H1 (cell line): ENCODE measurements at regions not wholly inside any gene's neighbourhood (a gene's known extent, or its start where the extent isn't known, plus 50 kb on each side); places are given as distances from the start of the nearest gene placed in this dataset.

Experiments used
- CTCF ChIA-PET: fragments of 300-600 bp; sonication (Branson Sonifier 250); formaldehyde crosslinking; loops from one replicate; lab custom pipeline; 2021; ENCODE audit not compliant: partially characterized antibody; lab: Charles Lee
- POLR2A ChIA-PET: fragments of 300-600 bp; sonication (Branson Sonifier 250); formaldehyde crosslinking; loops from one replicate; lab custom pipeline; 2021; ENCODE audit warnings: inconsistent platforms; ENCODE audit not compliant: partially characterized antibody; lab: Charles Lee
- DNase-seq, 2 experiments: peaks; one replicate each; pipeline versions ENCODE4 v3.0.0 to v3.0.0-alpha.2; 2010 to 2022; ENCODE audit warnings: low spot score in 2 of 2, low read depth in 1 of 2, mixed read lengths in 1 of 2
- FAIRE-seq: peaks from 2 replicates; lab custom pipeline; 2011; peaks lifted over from hg19 to GRCh38; lab: Jason Lieb, UNC
- H2AFZ ChIP-seq: 2 replicates; pipeline ENCODE4 v1.8.1; 2012; ENCODE audit warnings: low read length, inconsistent platforms
- H2AK5ac ChIP-seq: 2 replicates; pipeline ENCODE4 v1.6.1; 2013; ENCODE audit warnings: low read depth, low read length
- H2BK120ac ChIP-seq: replicated peaks from 2 replicates; pipeline ENCODE3; 2013; ENCODE audit warnings: low read depth, low read length, inconsistent platforms
- H2BK12ac ChIP-seq: 2 replicates; pipeline ENCODE4 v1.6.1; 2013; ENCODE audit warnings: low read depth, low read length
- H2BK15ac ChIP-seq: 2 replicates; pipeline ENCODE4 v1.6.1; 2013; ENCODE audit warnings: low read length
- H2BK20ac ChIP-seq: 2 replicates; pipeline ENCODE4 v1.6.1; 2013; ENCODE audit warnings: low read length
- H2BK5ac ChIP-seq: 2 replicates; pipeline ENCODE4 v1.6.1; 2013; ENCODE audit warnings: low read depth, low read length
- H3K14ac ChIP-seq: 2 replicates; pipeline ENCODE4 v1.6.1; 2013; ENCODE audit warnings: inconsistent platforms; ENCODE audit not compliant: insufficient read length
- H3K18ac ChIP-seq: 2 replicates; pipeline ENCODE4 v1.6.1; 2013; ENCODE audit warnings: low read length; ENCODE audit errors: extremely low read depth
- H3K23ac ChIP-seq: 2 replicates; pipeline ENCODE4 v1.6.1; 2013; ENCODE audit warnings: inconsistent platforms; ENCODE audit not compliant: insufficient read length
- H3K23me2 ChIP-seq: 2 replicates; pipeline ENCODE4 v1.6.1; 2013; ENCODE audit warnings: low read depth, low read length
- H3K27ac ChIP-seq: 2 replicates; pipeline ENCODE4 v1.6.1; 2011; ENCODE audit warnings: low read depth, low read length, inconsistent platforms
- H3K27me3 ChIP-seq, 4 experiments: replicated peaks in 1 of 4; 1 replicate in 1 of 4; 2 replicates in 3 of 4; pipeline versions ENCODE4 v1.6.1 to v1.8.1; 2011 to 2013; ENCODE audit warnings: low read length in 3 of 4, mild to moderate bottlenecking in 3 of 4, inconsistent platforms in 2 of 4, mixed read lengths in 2 of 4, moderate library complexity in 1 of 4; ENCODE audit not compliant: control insufficient read depth in 3 of 4, insufficient read depth in 3 of 4; ENCODE audit errors: extremely low read depth in 1 of 4
- H3K36me3 ChIP-seq, 4 experiments: 2 replicates each; pipeline versions ENCODE4 v1.6.1 to v1.8.1; 2011 to 2013; ENCODE audit warnings: mild to moderate bottlenecking in 4 of 4, low read length in 3 of 4, moderate library complexity in 2 of 4, control low read depth in 1 of 4, inconsistent platforms in 1 of 4; ENCODE audit not compliant: insufficient read depth in 4 of 4, control insufficient read depth in 2 of 4
- H3K4ac ChIP-seq: replicated peaks from 2 replicates; pipeline ENCODE3; 2013; ENCODE audit warnings: low read length, low read depth, mixed read lengths, inconsistent platforms; ENCODE audit not compliant: insufficient read length
- H3K4me1 ChIP-seq, 4 experiments: replicated peaks in 1 of 4; 1 replicate in 1 of 4; 2 replicates in 3 of 4; pipeline versions ENCODE4 v1.6.1 to v1.8.1; 2011 to 2013; ENCODE audit warnings: low read length in 3 of 4, inconsistent platforms in 2 of 4, mixed read lengths in 1 of 4; ENCODE audit not compliant: insufficient read depth in 4 of 4, control insufficient read depth in 3 of 4
- H3K4me2 ChIP-seq, 2 experiments: 2 replicates each; pipeline versions ENCODE4 v1.6.1 to v1.8.1; 2011 to 2013; ENCODE audit warnings: low read depth in 2 of 2, low read length in 2 of 2, control low read depth in 1 of 2, inconsistent platforms in 1 of 2, mild to moderate bottlenecking in 1 of 2; ENCODE audit not compliant: insufficient read depth in 1 of 2
- H3K4me3 ChIP-seq, 4 experiments: fragments of 200-600, 300-600 bp in 1 of 4; sonication (generic), shearing (Covaris generic), sonication (Bioruptor Twin) in 1 of 4; 2 replicates each; pipeline versions ENCODE4 v1.5.1 to v1.8.1; 2011 to 2016; ENCODE audit warnings: low read length in 4 of 4, low read depth in 3 of 4, control low read depth in 2 of 4, inconsistent platforms in 2 of 4, mild to moderate bottlenecking in 2 of 4, mixed read lengths in 1 of 4, moderate library complexity in 1 of 4; ENCODE audit not compliant: insufficient read depth in 2 of 4; ENCODE audit errors: extremely low read depth in 1 of 4
- H3K56ac ChIP-seq: replicated peaks from 2 replicates; pipeline ENCODE3; 2013; ENCODE audit warnings: low read depth, mild to moderate bottlenecking, mixed read lengths, low read length, inconsistent platforms; ENCODE audit not compliant: insufficient read length
- H3K79me1 ChIP-seq: 2 replicates; pipeline ENCODE4 v1.6.1; 2013; ENCODE audit warnings: low read depth, low read length, control low read depth
- H3K79me2 ChIP-seq, 2 experiments: 2 replicates each; pipeline versions ENCODE4 v1.6.1 to v1.8.1; 2012 to 2013; ENCODE audit warnings: low read length in 2 of 2, mild to moderate bottlenecking in 2 of 2, inconsistent platforms in 1 of 2; ENCODE audit not compliant: insufficient read depth in 2 of 2, control insufficient read depth in 1 of 2
- H3K9ac ChIP-seq, 4 experiments: replicated peaks in 1 of 4; 1 replicate in 1 of 4; 2 replicates in 3 of 4; pipeline versions ENCODE4 v1.6.1 to v1.8.1; 2011 to 2013; ENCODE audit warnings: low read depth in 3 of 4, low read length in 3 of 4, control low read depth in 2 of 4, mild to moderate bottlenecking in 2 of 4, moderate library complexity in 2 of 4, inconsistent platforms in 1 of 4; ENCODE audit errors: extremely low read depth in 1 of 4
- H3K9me3 ChIP-seq, 2 experiments: 2 replicates each; pipeline versions ENCODE4 v1.6.1 to v1.8.1; 2012 to 2013; ENCODE audit warnings: mild to moderate bottlenecking in 2 of 2, moderate library complexity in 2 of 2, control low read depth in 1 of 2, inconsistent platforms in 1 of 2, low read depth in 1 of 2, low read length in 1 of 2, mixed read lengths in 1 of 2; ENCODE audit not compliant: insufficient read depth in 2 of 2
- H4K20me1 ChIP-seq, 2 experiments: replicated peaks in 1 of 2; 2 replicates each; pipeline versions ENCODE3 to v1.8.1; 2011 to 2013; ENCODE audit warnings: inconsistent platforms in 2 of 2, low read length in 2 of 2, mild to moderate bottlenecking in 1 of 2; ENCODE audit not compliant: insufficient read depth in 2 of 2, control insufficient read depth in 1 of 2
- H4K5ac ChIP-seq: 2 replicates; pipeline ENCODE4 v1.6.1; 2013; ENCODE audit warnings: low read length, low read depth, mixed read lengths, inconsistent platforms; ENCODE audit not compliant: insufficient read length
- H4K8ac ChIP-seq: 2 replicates; pipeline ENCODE4 v1.8.0; 2013; ENCODE audit warnings: mild to moderate bottlenecking, moderate library complexity, low read length, inconsistent platforms; ENCODE audit not compliant: insufficient read depth; ENCODE audit errors: extremely low read depth
- H4K91ac ChIP-seq: replicated peaks from 2 replicates; pipeline ENCODE3; 2013; ENCODE audit warnings: low read length, mixed read lengths, inconsistent platforms; ENCODE audit not compliant: insufficient read length
- BCL11A ChIP-seq, 2 experiments: IDR thresholded peaks; one replicate each; pipeline ENCODE4 v1.6.1; 2011; ENCODE audit warnings: low read depth in 2 of 2, low read length in 2 of 2, mild to moderate bottlenecking in 2 of 2
- CTBP2 ChIP-seq: IDR thresholded peaks from 2 replicates; pipeline ENCODE4 v1.7.0; 2011; ENCODE audit warnings: borderline replicate concordance, mild to moderate bottlenecking, moderate library complexity, mixed read lengths, low read length; ENCODE audit not compliant: insufficient read depth, insufficient read length
- CTCF ChIP-seq, 3 experiments: IDR thresholded peaks; 1 replicate in 2 of 3; 2 replicates in 1 of 3; pipeline versions ENCODE4 v1.5.1 to v1.6.1; 2011; ENCODE audit warnings: low read length in 3 of 3, mild to moderate bottlenecking in 3 of 3, inconsistent platforms in 2 of 3, low read depth in 1 of 3, moderate library complexity in 1 of 3; ENCODE audit not compliant: insufficient read depth in 1 of 3; ENCODE audit errors: control extremely low read depth in 1 of 3
- HDAC2 ChIP-seq, 2 experiments: fragments of 300-600 bp in 1 of 2; sonication (generic) in 1 of 2; IDR thresholded peaks; 2 replicates each; pipeline ENCODE4 v1.6.1; 2011 to 2012; ENCODE audit warnings: low read depth in 2 of 2, low read length in 2 of 2, mild to moderate bottlenecking in 2 of 2, moderate library complexity in 2 of 2, borderline replicate concordance in 1 of 2, inconsistent platforms in 1 of 2
- SIN3A ChIP-seq, 2 experiments: IDR thresholded peaks in 1 of 2; conservative IDR thresholded peaks in 1 of 2; 2 replicates each; pipeline ENCODE4 v1.6.1; 2011 to 2012; ENCODE audit warnings: low read length in 2 of 2, improper control_type of control experiment in 1 of 2, low read depth in 1 of 2, mild to moderate bottlenecking in 1 of 2
- YY1 ChIP-seq: IDR thresholded peaks from 2 replicates; pipeline ENCODE4 v1.6.1; 2011; ENCODE audit warnings: low read depth, mild to moderate bottlenecking, low read length
- WGBS, 2 experiments: shearing (Covaris generic) in 1 of 2; methylation state at CpG; one replicate each; pipeline versions ENCODE4 v1.1.6 to v1.1.7; 2013 to 2015; ENCODE audit warnings: low lambda C conversion rate in 2 of 2, mixed read lengths in 2 of 2, inconsistent platforms in 1 of 2, low coverage in 1 of 2, missing lambda C conversion rate in 1 of 2; ENCODE audit not compliant: insufficient replicate concordance in 2 of 2, insufficient coverage in 1 of 2, insufficient read length in 1 of 2; ENCODE audit errors: extremely low coverage in 1 of 2, missing lambda C conversion rate in 1 of 2; 5-methylcytosine and 5-hydroxymethylcytosine counted together

DNA sequence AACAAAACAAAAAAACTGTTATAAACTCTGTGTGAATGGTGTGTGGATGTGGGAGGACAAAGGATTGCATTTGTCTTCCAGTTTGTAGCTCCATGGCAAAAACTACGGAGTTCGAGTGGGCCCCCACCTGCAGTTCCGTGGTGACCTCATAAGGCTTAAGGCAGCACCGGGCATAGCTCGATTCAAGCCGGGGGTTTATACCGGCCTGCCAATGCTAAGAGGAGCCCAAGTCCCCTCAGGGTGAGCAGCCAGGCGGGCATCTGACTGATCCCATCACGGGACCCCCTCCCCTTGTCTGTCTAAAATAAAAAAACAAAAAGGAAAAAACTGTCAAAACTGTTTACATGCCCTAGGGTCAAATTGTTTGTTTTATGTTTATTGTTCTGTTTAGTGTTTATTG lies 463.2 kb upstream of the HTR1E start:
- H3K27ac ChIP-seq, result no peak overlapping the region
- no peak overlapping the region for H3K14ac ChIP-seq
- no peaks in the 10 kb centered on the region for H3K27me3 ChIP-seq
- no peak for FAIRE-seq
- no peaks in the 10 kb centered on the region for H3K79me2 ChIP-seq
- no peak overlapping the region for H3K18ac ChIP-seq
- no peak overlapping the region for H2BK12ac ChIP-seq
- no peaks in the 10 kb centered on the region for H4K20me1 ChIP-seq
- no peaks in the 10 kb centered on the region for H3K9me3 ChIP-seq
- H2AK5ac ChIP-seq, result no peak overlapping the region
- no peak overlapping the region for H2AFZ ChIP-seq
- no peak overlapping the region for H3K4me3 ChIP-seq
- ChIA-PET POLR2A (no interaction called here), CTCF (interaction anchor here (1.4 kb wide), 1 partner anchor 16 kb away, joined by 3 read pairs; no protein-coding TSS in a partner anchor)
- H2BK120ac ChIP-seq, result no peak overlapping the region
- H3K23ac ChIP-seq, result no peak overlapping the region
- no peaks in the 10 kb centered on the region for H3K79me1 ChIP-seq
- no peak overlapping the region for H2BK15ac ChIP-seq
- H3K9ac ChIP-seq, result no peak overlapping the region
- no peak overlapping the region for H2BK5ac ChIP-seq
- WGBS, 2 experiments, result 100% methylated on average over 9 of the region's 9 CpGs; no CpG with 5 or more reads in 1 of the 2 experiments
- H3K4ac ChIP-seq, result no peak overlapping the region
- no peak overlapping the region for H3K56ac ChIP-seq
- H3K4me1 ChIP-seq, result peaks cover 0 to 6% (median 4%) of the 10 kb centered on the region in 4 experiments; a peak in 6 of 7 replicates
- no peak overlapping the region for H4K91ac ChIP-seq
- H4K8ac ChIP-seq, result no peak overlapping the region
- no peak overlapping the region for H3K4me2 ChIP-seq
- no peak for DNase-seq
- no peak overlapping the region for H2BK20ac ChIP-seq
- H3K36me3 ChIP-seq, result no peaks in the 10 kb centered on the region
- H3K23me2 ChIP-seq, result no peaks in the 10 kb centered on the region
- no peak overlapping the region for H4K5ac ChIP-seq
- TF ChIP-seq YY1, result no peak
- TF ChIP-seq CTCF (IDR thresholded peaks at IDR 0.05; ENCODE audit: control extremely low read depth in 1 of 3, insufficient read depth in 1 of 3, low read depth in 1 of 3, low read length in 3 of 3), result no peak
- TF ChIP-seq CTBP2, result no peak
- TF ChIP-seq BCL11A (IDR thresholded peaks at IDR 0.05; ENCODE audit: low read depth in 2 of 2, low read length in 2 of 2), result no peak
- TF ChIP-seq SIN3A (conservative IDR thresholded peaks at IDR 0.05 in 1 of 2, IDR thresholded peaks at IDR 0.05 in 1 of 2; ENCODE audit: low read depth in 1 of 2, low read length in 2 of 2), result no peak
- no peak for TF ChIP-seq HDAC2 (IDR thresholded peaks at IDR 0.05; ENCODE audit: borderline replicate concordance in 1 of 2, low read depth in 2 of 2, low read length in 2 of 2)
